Activated effector memory CD4-positive, alpha-beta T cell treated with anti-CD3 and anti-CD28 coated beads, Interleukin-2, amount 50 U/mL, for 16 hours (primary cell): ENCODE measurements at regions not wholly inside any gene's neighbourhood (a gene's known extent, or its start where the extent isn't known, plus 50 kb on each side); places are given as distances from the start of the nearest gene placed in this dataset.

Source experiments
- DNase-seq: peaks from one replicate; pipeline ENCODE4 v3.0.0-alpha.2; 2020

DNA sequence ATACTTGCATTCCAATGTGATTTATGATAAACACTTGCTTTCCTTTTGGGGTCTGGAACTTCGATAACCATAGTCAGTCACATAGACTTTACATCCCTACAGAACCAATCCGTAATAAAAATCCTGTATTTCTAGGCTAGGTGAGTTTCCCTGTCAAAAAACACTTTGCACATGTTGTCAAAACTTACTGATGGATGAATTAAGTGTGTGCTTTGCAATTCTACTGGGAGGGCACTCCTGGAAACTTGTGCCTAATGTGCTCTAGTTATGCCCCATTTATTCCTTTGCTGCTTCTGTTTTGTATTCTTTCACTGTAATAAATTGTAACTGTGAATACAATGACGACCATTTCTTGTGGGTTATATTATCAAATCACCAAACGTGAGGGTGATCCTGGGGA is 684.8 kb upstream of the PCDH15 start:
- DNase-seq, result no peak

- DNase-seq, result no peak
Observed at GRCh38 chr10:55476129-55476528, 675.1 kb upstream of the PCDH15 start.

DNA sequence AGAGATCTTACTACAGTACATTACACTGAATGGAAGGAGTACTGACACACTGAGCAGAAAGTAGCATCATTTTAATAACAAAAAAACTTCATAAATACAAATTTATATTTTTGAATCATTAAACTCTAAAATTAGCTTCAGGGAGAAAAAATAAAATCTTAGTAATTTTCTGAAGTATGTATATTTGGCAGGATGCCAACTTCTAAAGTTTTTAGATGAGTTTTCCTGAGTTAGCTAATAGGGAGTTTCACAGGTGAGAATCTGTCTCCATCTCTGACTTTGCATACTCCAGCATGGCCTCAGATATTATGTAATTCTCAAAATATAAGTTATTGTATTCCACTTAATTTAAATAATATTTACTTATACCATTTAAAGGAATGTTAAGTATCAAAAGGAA is 673.2 kb upstream of the PCDH15 start:
- DNase-seq, result no peak

- no peak for DNase-seq
Observed at GRCh38 chr10:55470840-55471239, 669.8 kb upstream of the PCDH15 start.

DNA sequence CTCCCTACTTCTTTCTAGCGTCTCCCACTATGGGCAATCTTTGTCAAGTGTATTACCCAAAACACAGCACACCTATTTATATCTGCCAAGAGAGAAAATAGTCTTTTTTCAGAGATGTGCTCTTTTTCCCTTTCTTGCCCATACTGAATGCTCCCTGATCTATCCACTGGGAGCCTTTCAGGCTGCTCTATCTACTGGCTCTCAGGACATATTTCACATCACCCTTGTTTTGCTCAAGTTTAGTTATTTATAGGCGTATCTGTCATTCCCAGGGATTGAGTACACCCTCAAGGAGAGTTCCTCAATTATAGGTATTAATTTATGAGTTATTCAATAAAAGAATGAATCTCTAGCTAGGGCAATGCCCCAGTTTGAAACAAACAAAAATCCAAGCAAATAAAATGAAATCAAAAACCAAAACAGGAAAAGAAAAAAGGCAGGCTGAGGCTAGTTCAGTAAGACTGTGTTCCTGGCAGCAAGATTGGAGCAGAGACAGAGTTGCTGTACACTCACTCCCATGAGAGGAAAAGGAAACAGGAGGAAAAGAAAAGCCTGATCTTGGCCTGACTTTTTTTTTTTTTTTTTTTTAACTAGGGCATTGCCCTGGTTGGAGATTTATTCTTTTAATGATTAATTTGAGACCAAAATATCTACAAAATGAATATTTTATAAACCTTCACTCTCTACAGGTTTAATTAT is 665.9 kb upstream of the PCDH15 start:
- no peak for DNase-seq

DNA sequence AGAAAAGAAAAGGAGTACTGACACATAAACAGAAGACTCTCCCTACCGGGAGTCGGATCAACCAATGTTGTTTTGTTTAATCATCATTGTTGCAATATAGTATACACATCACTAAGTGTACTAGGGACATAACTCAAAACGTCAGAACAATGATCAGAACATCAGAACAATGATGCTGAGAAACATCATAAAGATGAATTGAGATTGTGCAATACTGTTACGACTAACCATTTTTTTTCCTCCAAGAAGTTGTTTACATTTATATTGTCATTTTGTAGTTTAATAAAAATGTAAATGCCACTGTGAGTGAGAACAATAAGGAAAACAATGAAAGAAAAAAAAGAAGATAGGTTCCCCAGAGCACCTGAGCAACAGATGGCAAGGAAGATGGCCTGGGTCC is 663.1 kb upstream of the PCDH15 start:
- no peak for DNase-seq

DNA sequence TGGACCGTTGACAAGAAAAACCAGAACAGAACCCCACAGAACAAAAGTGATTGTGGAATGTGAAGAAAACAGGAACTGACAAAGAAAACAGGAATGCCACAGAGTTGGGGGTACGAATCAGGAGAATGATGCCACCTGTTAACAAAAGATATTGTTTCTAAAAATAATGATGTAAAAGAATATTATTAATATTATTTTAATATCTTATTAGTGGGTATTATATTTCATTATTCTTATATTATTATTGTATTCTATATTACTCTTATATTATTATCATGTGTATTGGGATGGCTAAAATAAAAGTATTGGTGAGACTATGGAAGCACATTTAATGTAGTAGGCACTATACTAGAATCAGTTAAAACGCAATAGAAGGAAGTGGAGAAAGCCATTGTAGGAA is 659.0 kb upstream of the PCDH15 start:
- no peak for DNase-seq

GRCh38 chr10:55449981-55450380 is 649.0 kb upstream of the PCDH15 start:
- no peak for DNase-seq

DNA sequence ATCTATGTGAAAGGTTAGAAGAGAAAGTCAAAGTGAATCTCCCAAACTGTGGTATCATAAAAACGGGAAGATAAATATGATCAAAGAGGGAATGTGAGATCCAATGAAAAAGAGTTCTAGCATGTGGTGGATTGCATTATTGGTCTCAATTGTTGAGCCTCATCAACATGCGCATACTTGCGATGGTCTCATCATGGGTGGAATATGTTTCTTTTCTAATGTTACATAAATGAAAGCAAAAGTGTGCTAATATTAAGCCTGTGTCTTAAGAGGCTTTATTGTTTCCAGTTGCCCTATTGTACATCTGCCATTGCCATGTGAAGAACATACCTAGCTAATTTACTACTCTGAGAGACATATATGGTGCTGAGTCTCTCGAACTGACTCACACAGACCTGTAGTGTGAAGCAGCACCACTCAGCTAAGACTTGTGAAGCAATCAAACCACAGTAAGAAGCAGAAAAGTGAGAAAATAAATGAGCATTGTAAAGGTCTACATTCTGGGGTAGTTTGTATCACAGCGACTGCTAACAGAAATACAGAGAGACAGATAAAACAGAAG is 645.5 kb upstream of the PCDH15 start:
- no peak for DNase-seq

DNA sequence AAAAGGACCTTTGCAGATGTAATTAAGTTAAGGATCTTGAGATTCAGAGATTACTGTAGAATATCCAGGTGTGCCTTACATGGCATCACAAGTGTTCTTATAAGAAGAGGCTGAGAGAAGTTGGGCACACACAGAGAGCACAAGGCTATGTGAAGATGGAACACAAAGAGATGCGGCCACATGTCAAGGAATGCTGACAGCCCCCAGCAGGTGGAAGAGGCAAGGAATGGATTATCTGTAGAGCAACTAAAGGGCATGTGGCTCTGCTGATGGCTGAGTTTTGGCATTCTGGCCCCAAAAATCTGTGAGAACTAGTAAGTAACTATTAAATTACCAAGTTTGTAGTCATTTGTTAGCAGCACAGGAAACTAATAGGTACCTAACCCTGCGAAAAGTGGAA is 640.7 kb upstream of the PCDH15 start:
- no peak for DNase-seq

GRCh38 chr10:55426138-55426537 is 625.1 kb upstream of the PCDH15 start:
- DNase-seq, result no peak

- no peak for DNase-seq
Observed at GRCh38 chr10:55410415-55410885, 609.4 kb upstream of the PCDH15 start.

DNA sequence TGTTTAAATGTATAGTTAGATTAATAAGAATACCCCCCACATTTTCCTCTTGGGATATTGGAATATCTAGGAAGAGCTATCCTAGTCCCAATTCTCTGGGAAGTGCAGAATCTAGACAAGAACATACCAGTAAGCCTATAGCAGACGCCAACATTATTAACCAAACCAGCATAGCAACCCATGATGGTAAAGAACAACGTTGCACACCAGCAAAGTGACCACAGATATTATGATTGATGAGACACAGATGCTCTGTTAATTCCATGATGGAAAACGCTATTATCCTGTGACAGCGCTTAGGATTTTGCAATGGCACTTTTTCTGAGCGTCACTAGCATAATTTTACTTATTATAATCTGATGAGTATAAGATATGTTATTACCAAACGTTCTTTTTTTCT is 603.1 kb upstream of the PCDH15 start:
- DNase-seq, result no peak

- no peak for DNase-seq
Observed at GRCh38 chr10:55400075-55400849, 599.2 kb upstream of the PCDH15 start.

GRCh38 chr10:55398497-55398882 is 597.5 kb upstream of the PCDH15 start:
- DNase-seq, result no peak

GRCh38 chr10:55397777-55398496 is 596.9 kb upstream of the PCDH15 start:
- no peak for DNase-seq

DNA sequence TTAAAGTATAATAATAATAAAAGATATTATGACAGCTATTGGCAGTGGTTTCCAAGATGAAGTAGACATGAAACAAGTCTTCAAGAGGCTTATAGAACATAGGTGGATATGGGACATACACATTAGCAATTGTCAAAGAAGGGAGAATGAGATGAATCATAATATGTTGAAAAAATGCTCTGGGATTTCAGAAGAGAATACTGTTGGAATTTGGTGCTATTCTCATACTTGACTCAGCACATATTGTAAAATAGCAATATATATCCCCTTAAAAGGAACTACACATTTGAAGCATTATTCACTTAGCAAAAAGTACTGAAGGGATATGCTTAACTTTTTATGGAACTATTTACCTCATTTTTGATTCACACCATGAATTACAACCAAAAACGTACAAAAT is 577.2 kb upstream of the PCDH15 start:
- DNase-seq, result no peak

DNA sequence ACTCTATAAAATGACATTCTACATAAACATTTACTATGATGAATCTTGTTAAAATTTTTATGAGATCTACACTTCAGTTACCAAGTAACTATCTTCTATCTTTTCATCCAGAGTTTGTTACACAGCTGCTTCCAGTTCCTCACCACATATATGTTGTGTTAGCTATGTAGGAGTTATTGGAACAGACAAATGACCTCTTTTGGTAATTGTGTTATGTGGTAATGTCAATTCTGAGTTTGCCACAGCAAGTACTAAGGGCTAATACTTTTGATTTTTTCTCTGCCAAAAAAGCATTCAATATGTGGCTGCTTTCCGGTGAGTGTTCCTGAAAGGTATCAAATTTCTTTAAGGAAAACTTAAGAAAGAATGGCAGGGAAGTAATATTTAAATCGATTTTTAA is 573.9 kb upstream of the PCDH15 start:
- no peak for DNase-seq

- no peak for DNase-seq
Observed at GRCh38 chr10:55374060-55374459, 573.0 kb upstream of the PCDH15 start.

GRCh38 chr10:55369670-55370420 is 568.8 kb upstream of the PCDH15 start:
- no peak for DNase-seq

GRCh38 chr10:55368467-55368866 is 567.4 kb upstream of the PCDH15 start:
- no peak for DNase-seq

GRCh38 chr10:55367555-55367954 is 566.5 kb upstream of the PCDH15 start:
- DNase-seq, result no peak

DNA sequence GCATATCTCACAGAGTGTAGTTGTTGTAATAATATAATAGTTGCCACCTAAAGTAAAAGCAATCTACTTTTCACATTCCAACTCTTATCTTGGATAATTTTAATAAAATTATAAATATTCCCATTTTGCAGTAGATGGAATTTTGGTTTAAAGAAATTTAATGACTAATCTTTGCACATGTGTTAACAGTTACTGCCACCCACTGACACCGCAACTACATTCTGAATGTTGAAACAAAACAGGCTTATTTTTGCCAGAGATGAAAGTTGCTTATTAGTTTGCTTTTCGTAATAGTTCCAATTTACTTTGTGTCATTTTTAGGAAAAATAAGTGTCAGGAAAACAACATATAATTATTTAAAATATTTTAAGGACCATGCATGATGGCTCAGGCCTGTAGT is 557.5 kb upstream of the PCDH15 start:
- DNase-seq, result no peak
